Panc1 (cell line): ENCODE measurements at regions not wholly inside any gene's neighbourhood (a gene's known extent, or its start where the extent isn't known, plus 50 kb on each side); places are given as distances from the start of the nearest gene placed in this dataset.

Source experiments
- CTCF ChIP-seq: fragments of 450-650 bp; IDR thresholded peaks from 2 replicates; pipeline ENCODE4 v1.5.1; 2017; ENCODE audit warnings: mild to moderate bottlenecking
- POLR2AphosphoS5 ChIP-seq: IDR thresholded peaks from 2 replicates; pipeline ENCODE4 v1.6.1; 2012; ENCODE audit warnings: mild to moderate bottlenecking, low read depth, low read length, moderate library complexity

- TF ChIP-seq CTCF (no peak), POLR2AphosphoS5 (no peak)
These were observed 101.3 kb downstream of the TMEM121 start for GRCh38 chr14:105627701-105628100.
